Left forelimb (tissue), 1 donor: ENCODE measurements at regions not wholly inside any gene's neighbourhood (a gene's known extent, or its start where the extent isn't known, plus 50 kb on each side); places are given as distances from the start of the nearest gene placed in this dataset.

Experiments
- DNase-seq: peaks from one replicate; pipeline ENCODE4 v3.0.0-alpha.2; 2018; ENCODE audit warnings: low spot score

GRCh38 chr14:87732562-87732961 is 260.4 kb downstream of the GALC start:
- DNase-seq: no peak

GRCh38 chr14:87725318-87725717 is 267.7 kb downstream of the GALC start:
- no peak for DNase-seq

- DNase-seq: no peak
Measured at GRCh38 chr14:87712396-87713090, 280.4 kb downstream of the GALC start.

- no peak for DNase-seq
Measured at GRCh38 chr14:87705439-87705896, 287.5 kb downstream of the GALC start.

- DNase-seq: no peak
Measured at GRCh38 chr14:87698481-87698880, 294.5 kb downstream of the GALC start.

GRCh38 chr14:87696485-87696884 is 296.5 kb downstream of the GALC start:
- DNase-seq: no peak

- no peak for DNase-seq
Measured at GRCh38 chr14:87691042-87691881, 301.7 kb downstream of the GALC start.

GRCh38 chr14:87690076-87690613 is 302.8 kb downstream of the GALC start:
- no peak for DNase-seq

- no peak for DNase-seq
Measured at GRCh38 chr14:87688524-87688923, 304.5 kb downstream of the GALC start.

GRCh38 chr14:87687420-87687819 is 305.6 kb downstream of the GALC start:
- no peak for DNase-seq

GRCh38 chr14:87686746-87687145 is 306.2 kb downstream of the GALC start:
- DNase-seq: no peak

GRCh38 chr14:87679866-87680265 is 313.1 kb downstream of the GALC start:
- DNase-seq: no peak

- DNase-seq: no peak
Measured at GRCh38 chr14:87678624-87679023, 314.4 kb downstream of the GALC start.

GRCh38 chr14:87676814-87677437 is 316.1 kb downstream of the GALC start:
- no peak for DNase-seq

GRCh38 chr14:87667659-87668058 is 325.3 kb downstream of the GALC start:
- DNase-seq: no peak

- no peak for DNase-seq
Measured at GRCh38 chr14:87656315-87656714, 336.7 kb downstream of the GALC start.

GRCh38 chr14:87652278-87652677 is 340.7 kb downstream of the GALC start:
- DNase-seq: no peak

- DNase-seq: no peak
Measured at GRCh38 chr14:87644689-87645088, 348.3 kb downstream of the GALC start.

GRCh38 chr14:87643005-87643404 is 350.0 kb downstream of the GALC start:
- no peak for DNase-seq

GRCh38 chr14:87640553-87640952 is 352.4 kb downstream of the GALC start:
- no peak for DNase-seq

- DNase-seq: no peak
Measured at GRCh38 chr14:87638196-87638595, 354.8 kb downstream of the GALC start.

GRCh38 chr14:87635442-87635841 is 357.5 kb downstream of the GALC start:
- DNase-seq: no peak

- no peak for DNase-seq
Measured at GRCh38 chr14:87632796-87633195, 360.2 kb downstream of the GALC start.
